ENCODE measurements at regions not wholly inside any gene's neighbourhood (a gene's known extent, or its start where the extent isn't known, plus 50 kb on each side); places are given as distances from the start of the nearest gene placed in this dataset.

- Histone ChIP-seq H4K20me1 (ENCODE audit: control insufficient read depth, insufficient read depth, low read length, poor library complexity, severe bottlenecking) (no peaks in the 10 kb centered on the region), H3K4me1 (ENCODE audit: control insufficient read depth in 2 of 2, insufficient read depth in 2 of 2, low read length in 2 of 2) (no peaks in the 10 kb centered on the region), H2AFZ (ENCODE audit: insufficient read depth, low read depth, low read length, poor library complexity, severe bottlenecking) (no peak overlapping the region), H3K9ac (ENCODE audit: low read length) (no peak overlapping the region), H3K36me3 (replicated peaks in 1 of 2; ENCODE audit: control extremely low read depth in 1 of 2, control insufficient read depth in 1 of 2, extremely low read depth in 1 of 2, insufficient read depth in 2 of 2, low read length in 1 of 2) (no peaks in the 10 kb centered on the region), H3K79me2 (ENCODE audit: control insufficient read depth, insufficient read depth, low read length) (no peaks in the 10 kb centered on the region), H3K4me2 (replicated peaks; ENCODE audit: low read depth, low read length, poor library complexity, severe bottlenecking) (no peak overlapping the region), H3K27ac (ENCODE audit: low read length in 2 of 2) (no peak overlapping the region), H3K9me3 (ENCODE audit: control extremely low read depth in 1 of 3, control insufficient read depth in 2 of 3, insufficient read depth in 1 of 3, low read length in 2 of 3) (no peaks in the 10 kb centered on the region), H3K27me3 (replicated peaks in 1 of 4; ENCODE audit: control extremely low read depth in 1 of 4, control insufficient read depth in 3 of 4, insufficient read depth in 4 of 4, low read length in 3 of 4) (no peaks in the 10 kb centered on the region), H3K4me3 (ENCODE audit: control extremely low read depth in 1 of 5, extremely low read depth in 1 of 5, insufficient read depth in 1 of 5, low read depth in 2 of 5, low read length in 4 of 5) (no peak overlapping the region)
- WGBS (ENCODE audit: insufficient coverage), result 87% methylated on average over 4 of the region's 6 CpGs
- ATAC-seq (ENCODE audit: low read depth) (no peak), DNase-seq (no peak)
- Mint-ChIP-seq H3K4me1 (no peaks in the 10 kb centered on the region), H3K4me3 (no peak overlapping the region), H3K9me3 (ENCODE audit: insufficient read depth) (no peaks in the 10 kb centered on the region), H3K27me3 (no peaks in the 10 kb centered on the region), H3K27ac (no peak overlapping the region)
- TF ChIP-seq EZH2 (IDR thresholded peaks at IDR 0.05; ENCODE audit: borderline replicate concordance, insufficient read depth, low read depth, low read length, poor library complexity, severe bottlenecking), result no peak
- no peak for TF ChIP-seq CTCF (IDR thresholded peaks at IDR 0.05)
- CTCF ChIA-PET, result no interaction called here
- intact Hi-C loops (cut with micrococcal nuclease), result no loop called here
- POLR2A ChIA-PET, result no interaction called here
Observed at GRCh38 chr9:119881898-119882297, 512.7 kb upstream of the BRINP1 start.

GRCh38 chr9:119880361-119880760 lies 511.1 kb upstream of the BRINP1 start:
- H3K9me3 ChIP-seq (ENCODE audit: control extremely low read depth in 1 of 3, control insufficient read depth in 2 of 3, insufficient read depth in 1 of 3, low read length in 2 of 3), result no peaks in the 10 kb centered on the region
- H3K4me3 ChIP-seq (ENCODE audit: control extremely low read depth in 1 of 5, extremely low read depth in 1 of 5, insufficient read depth in 1 of 5, low read depth in 2 of 5, low read length in 4 of 5), result no peak overlapping the region
- H3K27me3 Mint-ChIP-seq, result no peaks in the 10 kb centered on the region
- H3K4me2 ChIP-seq (replicated peaks; ENCODE audit: low read depth, low read length, poor library complexity, severe bottlenecking), result no peak overlapping the region
- no peak overlapping the region for H3K4me3 Mint-ChIP-seq
- H3K4me1 ChIP-seq (ENCODE audit: control insufficient read depth in 2 of 2, insufficient read depth in 2 of 2, low read length in 2 of 2), result no peaks in the 10 kb centered on the region
- no peak overlapping the region for H3K27ac ChIP-seq (ENCODE audit: low read length in 2 of 2)
- no peak overlapping the region for H2AFZ ChIP-seq (ENCODE audit: insufficient read depth, low read depth, low read length, poor library complexity, severe bottlenecking)
- no peak overlapping the region for H3K9ac ChIP-seq (ENCODE audit: low read length)
- no peak for TF ChIP-seq EZH2 (IDR thresholded peaks at IDR 0.05; ENCODE audit: borderline replicate concordance, insufficient read depth, low read depth, low read length, poor library complexity, severe bottlenecking)
- TF ChIP-seq CTCF (IDR thresholded peaks at IDR 0.05), result no peak
- CTCF ChIA-PET, result no interaction called here
- no peak for ATAC-seq (ENCODE audit: low read depth)
- no peaks in the 10 kb centered on the region for H3K9me3 Mint-ChIP-seq (ENCODE audit: insufficient read depth)
- H3K27me3 ChIP-seq (replicated peaks in 1 of 4; ENCODE audit: control extremely low read depth in 1 of 4, control insufficient read depth in 3 of 4, insufficient read depth in 4 of 4, low read length in 3 of 4), result no peaks in the 10 kb centered on the region
- no peak overlapping the region for H3K27ac Mint-ChIP-seq
- H3K79me2 ChIP-seq (ENCODE audit: control insufficient read depth, insufficient read depth, low read length), result no peaks in the 10 kb centered on the region
- POLR2A ChIA-PET, result no interaction called here
- intact Hi-C loops (cut with micrococcal nuclease), result no loop called here
- 83% methylated on average over 1 of the region's 3 CpGs for WGBS (ENCODE audit: insufficient coverage)
- H3K36me3 ChIP-seq (replicated peaks in 1 of 2; ENCODE audit: control extremely low read depth in 1 of 2, control insufficient read depth in 1 of 2, extremely low read depth in 1 of 2, insufficient read depth in 2 of 2, low read length in 1 of 2), result no peaks in the 10 kb centered on the region
- DNase-seq, result no peak
- no peaks in the 10 kb centered on the region for H4K20me1 ChIP-seq (ENCODE audit: control insufficient read depth, insufficient read depth, low read length, poor library complexity, severe bottlenecking)
- H3K4me1 Mint-ChIP-seq, result no peaks in the 10 kb centered on the region
